Fibroblast of villous mesenchyme (primary cell): ENCODE measurements at regions not wholly inside any gene's neighbourhood (a gene's known extent, or its start where the extent isn't known, plus 50 kb on each side); places are given as distances from the start of the nearest gene placed in this dataset.

Experiments
- DNase-seq: peaks from one replicate; pipeline ENCODE4 v3.0.0-alpha.2; 2010; ENCODE audit warnings: low read depth
- H3K4me3 ChIP-seq: 2 replicates; pipeline ENCODE4 v1.5.1; 2011; ENCODE audit warnings: low read depth, mild to moderate bottlenecking, low read length
- TF ChIP-seq, protein P1 (sequence below): IDR thresholded peaks from 2 replicates; pipeline ENCODE4 v1.5.1; 2012; ENCODE audit warnings: low read depth, mild to moderate bottlenecking, low read length; ENCODE audit not compliant: insufficient read depth

DNA sequence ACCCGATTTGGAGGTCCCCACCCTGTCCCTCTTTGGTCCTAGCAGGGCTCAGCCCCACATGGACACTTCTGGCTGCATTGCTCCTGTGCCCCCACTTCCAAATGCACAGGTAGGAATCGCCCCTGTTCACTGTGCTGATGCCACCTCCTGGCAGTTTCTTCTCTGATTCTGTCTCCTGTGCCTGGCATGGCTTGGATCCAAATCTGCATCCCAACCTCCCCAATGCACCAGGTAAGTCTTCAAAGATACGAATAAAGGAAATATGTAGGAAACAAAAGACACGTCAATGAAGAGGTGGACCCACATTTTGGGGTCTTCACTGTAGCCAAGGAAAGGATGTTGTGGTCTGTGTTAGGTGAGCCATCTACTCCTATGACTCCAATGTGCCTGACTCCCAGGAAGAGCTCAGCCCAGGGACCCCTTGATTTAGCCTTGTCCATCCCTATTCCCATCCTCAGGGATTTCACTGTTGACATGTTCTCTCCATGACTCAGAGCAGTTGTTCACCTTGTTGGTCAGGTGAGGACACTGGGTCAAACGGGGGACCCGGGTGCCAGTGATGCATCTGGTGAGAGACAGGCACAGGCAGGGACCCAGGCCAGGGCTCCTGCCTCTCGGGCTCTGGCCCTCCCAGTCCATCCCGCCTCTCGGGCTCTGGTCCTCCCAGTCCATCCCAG lies 341.8 kb downstream of the CXCL12 start:
- DNase-seq = no peak
- no peak overlapping the region for H3K4me3 ChIP-seq
- TF ChIP-seq, protein P1, sequence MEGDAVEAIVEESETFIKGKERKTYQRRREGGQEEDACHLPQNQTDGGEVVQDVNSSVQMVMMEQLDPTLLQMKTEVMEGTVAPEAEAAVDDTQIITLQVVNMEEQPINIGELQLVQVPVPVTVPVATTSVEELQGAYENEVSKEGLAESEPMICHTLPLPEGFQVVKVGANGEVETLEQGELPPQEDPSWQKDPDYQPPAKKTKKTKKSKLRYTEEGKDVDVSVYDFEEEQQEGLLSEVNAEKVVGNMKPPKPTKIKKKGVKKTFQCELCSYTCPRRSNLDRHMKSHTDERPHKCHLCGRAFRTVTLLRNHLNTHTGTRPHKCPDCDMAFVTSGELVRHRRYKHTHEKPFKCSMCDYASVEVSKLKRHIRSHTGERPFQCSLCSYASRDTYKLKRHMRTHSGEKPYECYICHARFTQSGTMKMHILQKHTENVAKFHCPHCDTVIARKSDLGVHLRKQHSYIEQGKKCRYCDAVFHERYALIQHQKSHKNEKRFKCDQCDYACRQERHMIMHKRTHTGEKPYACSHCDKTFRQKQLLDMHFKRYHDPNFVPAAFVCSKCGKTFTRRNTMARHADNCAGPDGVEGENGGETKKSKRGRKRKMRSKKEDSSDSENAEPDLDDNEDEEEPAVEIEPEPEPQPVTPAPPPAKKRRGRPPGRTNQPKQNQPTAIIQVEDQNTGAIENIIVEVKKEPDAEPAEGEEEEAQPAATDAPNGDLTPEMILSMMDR = no peak

- no peak for DNase-seq
- TF ChIP-seq, protein P1 = no peak
- no peak overlapping the region for H3K4me3 ChIP-seq
Observed at GRCh38 chr10:44042075-44042770, 342.7 kb downstream of the CXCL12 start.

GRCh38 chr10:44039599-44039998 lies 345.3 kb downstream of the CXCL12 start:
- DNase-seq = no peak
- no peak overlapping the region for H3K4me3 ChIP-seq
- TF ChIP-seq, protein P1 = no peak

GRCh38 chr10:44036425-44036824 lies 348.5 kb downstream of the CXCL12 start:
- no peak overlapping the region for H3K4me3 ChIP-seq
- TF ChIP-seq, protein P1 = no peak
- DNase-seq = no peak

DNA sequence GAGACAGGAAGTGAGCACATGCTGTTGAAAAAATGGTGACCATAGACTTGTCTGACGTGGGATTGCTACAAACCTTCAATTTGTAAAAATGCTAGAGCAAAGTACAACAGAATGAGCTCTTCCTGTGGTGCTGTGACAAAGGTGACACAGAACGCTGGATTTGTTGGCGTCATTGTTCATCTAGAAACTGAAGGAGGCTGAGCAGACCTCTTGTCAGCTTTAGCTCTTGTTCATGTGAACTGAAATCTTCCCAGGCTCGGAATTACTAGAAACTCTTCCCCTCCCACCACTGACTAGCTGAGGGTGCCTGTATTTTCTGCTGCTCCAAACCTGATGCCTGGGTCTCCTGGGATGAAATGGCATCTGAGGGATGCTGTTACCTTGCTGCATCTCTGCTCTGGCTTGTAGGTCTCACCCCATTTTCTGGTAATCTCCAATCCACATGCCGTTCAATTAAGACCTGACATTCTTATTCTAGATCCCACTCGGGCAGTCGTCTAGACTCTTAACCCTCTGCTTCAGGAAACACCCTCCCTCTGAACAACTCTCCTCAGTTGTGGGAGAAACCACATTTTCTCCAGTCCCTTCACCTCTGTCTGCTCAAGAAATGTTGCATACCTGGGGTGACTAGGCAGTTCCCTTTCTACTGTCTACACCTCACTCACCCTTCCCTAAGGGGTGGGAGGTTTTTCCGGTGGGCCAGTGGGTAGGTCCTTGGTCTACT lies 349.3 kb downstream of the CXCL12 start:
- no peak overlapping the region for H3K4me3 ChIP-seq
- TF ChIP-seq, protein P1 = no peak
- DNase-seq = no peak

GRCh38 chr10:44034946-44035345 lies 350.0 kb downstream of the CXCL12 start:
- TF ChIP-seq, protein P1 = no peak
- no peak overlapping the region for H3K4me3 ChIP-seq
- no peak for DNase-seq
